ENCODE measurements at regions not wholly inside any gene's neighbourhood (a gene's known extent, or its start where the extent isn't known, plus 50 kb on each side); places are given as distances from the start of the nearest gene placed in this dataset.

- ATAC-seq (ENCODE audit: low read depth) = no peak
- H2BK20ac ChIP-seq (ENCODE audit: low read depth, low read length) = no peak overlapping the region
- no peak overlapping the region for H2BK120ac ChIP-seq (ENCODE audit: low read depth, low read length)
- H2AFZ ChIP-seq (replicated peaks; ENCODE audit: low read length, poor library complexity) = no peak overlapping the region
- no peak overlapping the region for H3K4ac ChIP-seq (ENCODE audit: low read depth, low read length)
- no peak overlapping the region for H3K4me3 ChIP-seq (ENCODE audit: insufficient read depth, low read depth, low read length)
- H2BK5ac ChIP-seq (ENCODE audit: low read depth, low read length, poor library complexity, severe bottlenecking) = no peak overlapping the region
- H3K23ac ChIP-seq (ENCODE audit: low read depth, low read length) = no peak overlapping the region
- in situ Hi-C loops (cut with MboI; ENCODE audit: low sequenced_read_pairs) = no loop called here
- H2BK15ac ChIP-seq (ENCODE audit: low read depth, low read length) = no peak overlapping the region
- H3K14ac ChIP-seq (replicated peaks; ENCODE audit: low read depth, low read length) = no peak overlapping the region
- H3K18ac ChIP-seq (ENCODE audit: low read depth, low read length) = no peak overlapping the region
- H3K36me3 ChIP-seq (ENCODE audit: control insufficient read depth, insufficient read depth, low read length) = no peaks in the 10 kb centered on the region
- H4K20me1 ChIP-seq (ENCODE audit: insufficient read depth, low read length) = no peaks in the 10 kb centered on the region
- H3K4me2 ChIP-seq (ENCODE audit: low read depth, low read length) = no peak overlapping the region
- intact Hi-C loops (cut with micrococcal nuclease) = no loop called here
- no peak overlapping the region for H3K9ac ChIP-seq (ENCODE audit: low read depth, low read length)
- H3K27ac ChIP-seq (ENCODE audit: insufficient read depth, low read length) = no peak overlapping the region
- no peak overlapping the region for H4K8ac ChIP-seq (ENCODE audit: low read depth in 2 of 2, low read length in 2 of 2)
- no peak overlapping the region for H4K91ac ChIP-seq (ENCODE audit: insufficient read depth, low read depth, low read length)
- H3K56ac ChIP-seq (ENCODE audit: extremely low read depth, insufficient read depth, low read length) = no peak overlapping the region
- no peaks in the 10 kb centered on the region for H3K27me3 ChIP-seq (ENCODE audit: control insufficient read depth, insufficient read depth, low read length)
- BruUV-seq (replicated peaks) = no TSS peak
- no peak overlapping the region for H2AK5ac ChIP-seq (ENCODE audit: low read depth, low read length)
- H4K5ac ChIP-seq (ENCODE audit: low read depth, low read length) = no peak overlapping the region
- H2AK9ac ChIP-seq (replicated peaks; ENCODE audit: low read depth, low read length, poor library complexity) = no peak overlapping the region
- no peaks in the 10 kb centered on the region for H3K9me1 ChIP-seq (ENCODE audit: insufficient read depth, low read length)
- DNase-seq = no peak
- H3K9me3 ChIP-seq (ENCODE audit: control insufficient read depth, insufficient read depth, low read length) = no peaks in the 10 kb centered on the region
- no CpG with 5 or more reads among the region's 1 CpG for WGBS, 2 experiments (ENCODE audit: extremely low coverage in 2 of 2, insufficient read length in 1 of 2)
- dilution Hi-C loops (cut with HindIII; ENCODE audit: low sequenced_read_pairs, unreplicated experiment) = no loop called here
- TF ChIP-seq RCOR1 (IDR thresholded peaks at IDR 0.05; ENCODE audit: insufficient replicate concordance, low read length) = no peak
- TF ChIP-seq CHD1 (IDR thresholded peaks at IDR 0.05; ENCODE audit: low read depth, low read length) = no peak
- TF ChIP-seq NFE2L2 (IDR thresholded peaks at IDR 0.05; ENCODE audit: low read depth, low read length) = no peak
- no peak for TF ChIP-seq POLR2A (IDR thresholded peaks at IDR 0.05; ENCODE audit: low read depth, low read length)
- TF ChIP-seq CEBPB (IDR thresholded peaks at IDR 0.05; ENCODE audit: low read depth, low read length) = no peak
- TF ChIP-seq CTCF (conservative IDR thresholded peaks at IDR 0.05; ENCODE audit: low read depth, low read length) = no peak
- no peak for TF ChIP-seq SMC3 (IDR thresholded peaks at IDR 0.05; ENCODE audit: low read depth, low read length)
- TF ChIP-seq USF2 (IDR thresholded peaks at IDR 0.05; ENCODE audit: low read depth, low read length) = no peak
- no peak for TF ChIP-seq ELK1 (IDR thresholded peaks at IDR 0.05; ENCODE audit: borderline replicate concordance, low read depth, low read length)
- TF ChIP-seq RFX5 (IDR thresholded peaks at IDR 0.05; ENCODE audit: low read depth, low read length) = no peak
- no peak for TF ChIP-seq BHLHE40 (IDR thresholded peaks at IDR 0.05; ENCODE audit: low read depth, low read length)
- TF ChIP-seq MAFK (IDR thresholded peaks at IDR 0.05; ENCODE audit: low read depth, low read length) = no peak
- no peak for TF ChIP-seq RAD21 (IDR thresholded peaks at IDR 0.05; ENCODE audit: low read length)
- no peak for TF ChIP-seq MXI1 (IDR thresholded peaks at IDR 0.05; ENCODE audit: borderline replicate concordance, low read depth, low read length)
- no peak for TF ChIP-seq FOS (IDR thresholded peaks at IDR 0.05; ENCODE audit: low read depth, low read length)
- POLR2A ChIA-PET (ENCODE audit: unreplicated experiment) = no interaction called here
- H3K79me1 ChIP-seq (ENCODE audit: low read depth in 1 of 2, low read length in 2 of 2) = no peaks in the 10 kb centered on the region
- H3K4me1 ChIP-seq (ENCODE audit: control insufficient read depth, insufficient read depth, low read length) = peaks cover 5% of the 10 kb centered on the region; the same call in 1 of the 2 replicates
- CTCF ChIA-PET = no interaction called here
Observed at GRCh38 chr9:107982001-107982400, 492.4 kb upstream of the KLF4 start.
